ENCODE measurements at regions not wholly inside any gene's neighbourhood (a gene's known extent, or its start where the extent isn't known, plus 50 kb on each side); places are given as distances from the start of the nearest gene placed in this dataset.

DNA sequence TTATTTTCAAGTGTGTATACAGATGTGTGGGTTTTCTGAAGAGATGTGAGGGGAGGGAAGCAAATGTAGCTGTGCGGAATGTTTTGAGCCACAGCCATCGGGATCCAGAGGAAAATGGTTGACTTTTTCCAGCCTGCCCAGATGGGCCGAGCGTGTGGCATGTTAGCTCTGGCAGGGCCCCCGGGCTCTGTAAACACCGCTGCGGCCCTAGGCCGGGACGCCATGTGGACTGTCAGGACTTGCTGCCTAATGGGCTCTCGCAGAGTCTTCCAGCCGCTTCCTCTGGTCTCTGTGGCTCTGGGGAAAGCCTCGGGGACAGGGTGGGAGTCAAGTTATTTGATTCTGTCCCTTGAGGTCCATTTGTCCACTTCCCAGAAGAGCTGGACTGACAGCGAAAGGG is 109.6 kb upstream of the PTCH1 start:
- Mint-ChIP-seq H3K36me3 (ENCODE audit: insufficient read depth) (no peaks in the 10 kb centered on the region), H3K4me1 (ENCODE audit: low read depth) (no peaks in the 10 kb centered on the region), H3K4me3 (ENCODE audit: low read depth) (no peak overlapping the region), H3K27ac (no peak overlapping the region), H3K27me3 (peaks cover 6% of the 10 kb centered on the region), H3K9me3 (ENCODE audit: low read depth) (no peaks in the 10 kb centered on the region)
- no peak for DNase-seq (ENCODE audit: low spot score, unreplicated experiment)
- no peak for TF ChIP-seq CTCF (IDR thresholded peaks at IDR 0.05; ENCODE audit: unreplicated experiment)

GRCh38 chr9:95623640-95624039 is 106.9 kb upstream of the PTCH1 start:
- no peak for TF ChIP-seq CTCF (IDR thresholded peaks at IDR 0.05; ENCODE audit: unreplicated experiment)
- Mint-ChIP-seq H3K36me3 (ENCODE audit: insufficient read depth) (no peaks in the 10 kb centered on the region), H3K4me3 (ENCODE audit: low read depth) (no peak overlapping the region), H3K4me1 (ENCODE audit: low read depth) (no peaks in the 10 kb centered on the region), H3K27ac (no peak overlapping the region), H3K27me3 (peaks cover 3% of the 10 kb centered on the region), H3K9me3 (ENCODE audit: low read depth) (no peaks in the 10 kb centered on the region)
- DNase-seq (ENCODE audit: low spot score, unreplicated experiment) = no peak

- Mint-ChIP-seq H3K27ac (no peak overlapping the region), H3K4me1 (ENCODE audit: low read depth) (no peaks in the 10 kb centered on the region), H3K9me3 (ENCODE audit: low read depth) (no peaks in the 10 kb centered on the region), H3K36me3 (ENCODE audit: insufficient read depth) (no peaks in the 10 kb centered on the region), H3K4me3 (ENCODE audit: low read depth) (no peak overlapping the region), H3K27me3 (peaks cover 10% of the 10 kb centered on the region)
- no peak for DNase-seq (ENCODE audit: low spot score, unreplicated experiment)
- TF ChIP-seq CTCF (IDR thresholded peaks at IDR 0.05; ENCODE audit: unreplicated experiment) = no peak
Measured at GRCh38 chr9:95620722-95621121, 104.0 kb upstream of the PTCH1 start.

GRCh38 chr9:95620314-95620713 is 103.5 kb upstream of the PTCH1 start:
- Mint-ChIP-seq H3K9me3 (ENCODE audit: low read depth) (no peaks in the 10 kb centered on the region), H3K27me3 (peaks cover 10% of the 10 kb centered on the region), H3K36me3 (ENCODE audit: insufficient read depth) (no peaks in the 10 kb centered on the region), H3K27ac (no peak overlapping the region), H3K4me1 (ENCODE audit: low read depth) (no peaks in the 10 kb centered on the region), H3K4me3 (ENCODE audit: low read depth) (no peak overlapping the region)
- no peak for DNase-seq (ENCODE audit: low spot score, unreplicated experiment)
- TF ChIP-seq CTCF (IDR thresholded peaks at IDR 0.05; ENCODE audit: unreplicated experiment) = no peak

DNA sequence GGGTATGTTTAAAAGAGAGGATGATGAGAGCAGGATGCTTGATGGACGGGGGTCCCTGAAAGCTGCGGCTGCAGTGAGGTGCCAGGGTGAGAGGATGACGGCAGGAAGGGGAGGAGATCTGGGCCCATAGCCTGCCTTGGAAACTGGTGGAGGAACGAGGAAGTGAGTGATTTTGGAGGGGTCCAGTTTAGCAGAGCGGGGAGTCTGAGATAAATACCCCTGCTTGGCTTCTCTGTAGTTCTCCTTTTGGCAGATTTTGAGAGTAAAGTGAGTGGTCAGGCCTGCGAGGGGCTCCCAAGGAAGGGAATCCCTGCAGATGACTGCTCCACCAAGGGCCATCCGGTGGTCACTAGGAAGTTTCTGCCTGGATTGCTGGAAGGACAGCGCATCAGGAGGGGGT is 98.5 kb upstream of the PTCH1 start:
- TF ChIP-seq CTCF (IDR thresholded peaks at IDR 0.05; ENCODE audit: unreplicated experiment) = no peak
- no peaks in the 10 kb centered on the region for H3K4me1 Mint-ChIP-seq (ENCODE audit: low read depth)
- no peak overlapping the region for H3K27ac Mint-ChIP-seq
- H3K36me3 Mint-ChIP-seq (ENCODE audit: insufficient read depth) = no peaks in the 10 kb centered on the region
- peaks cover 3% of the 10 kb centered on the region for H3K9me3 Mint-ChIP-seq (ENCODE audit: low read depth)
- H3K4me3 Mint-ChIP-seq (ENCODE audit: low read depth) = no peak overlapping the region
- H3K27me3 Mint-ChIP-seq = peaks cover 10% of the 10 kb centered on the region
- DNase-seq (ENCODE audit: low spot score, unreplicated experiment) = no peak
